ENCODE measurements at regions not wholly inside any gene's neighbourhood (a gene's known extent, or its start where the extent isn't known, plus 50 kb on each side); places are given as distances from the start of the nearest gene placed in this dataset.

GRCh38 chrX:39616098-39616729 is 481.5 kb downstream of the BCOR start:
- Histone ChIP-seq H3K27ac (ENCODE audit: extremely low read depth, low read depth, low read length) (no peak overlapping the region), H3K27me3 (ENCODE audit: control insufficient read depth in 2 of 2, insufficient read depth in 2 of 2, low read length in 2 of 2) (no peaks in the 10 kb centered on the region), H2AFZ (ENCODE audit: low read depth, low read length) (no peak overlapping the region), H3K9me3 (replicated peaks; ENCODE audit: control insufficient read depth, insufficient read depth, low read depth, low read length) (no peaks in the 10 kb centered on the region), H3K36me3 (ENCODE audit: control insufficient read depth, insufficient read depth, low read length) (no peaks in the 10 kb centered on the region), H3K4me2 (ENCODE audit: insufficient read depth, low read length) (0 out of 2 replicates have a peak overlapping the region, but pooled peaks have one; percentile 11), H4K20me1 (replicated peaks; ENCODE audit: control insufficient read depth, insufficient read depth, low read length) (no peaks in the 10 kb centered on the region), H3K4me3 (no peak overlapping the region), H3K4me1 (replicated peaks in 1 of 2; ENCODE audit: control insufficient read depth in 2 of 2, insufficient read depth in 2 of 2, low read length in 2 of 2) (peaks cover 6 to 19% of the 10 kb centered on the region in 2 experiments), H3K9me1 (ENCODE audit: control insufficient read depth, insufficient read depth, low read length) (no peaks in the 10 kb centered on the region), H3K9ac (ENCODE audit: insufficient read depth in 1 of 2, low read depth in 2 of 2, low read length in 2 of 2) (no peak overlapping the region), H3K79me2 (ENCODE audit: control insufficient read depth, insufficient read depth, low read length) (no peaks in the 10 kb centered on the region)
- POLR2A ChIA-PET, result interaction anchor here (0.6 kb wide), 1 partner anchor 228 kb away, joined by 5 read pairs; no protein-coding TSS in a partner anchor
- ATAC-seq (peak; percentile 26; the same call in 1 of the 3 replicates), DNase-seq (ENCODE audit: extremely low read depth in 1 of 4, low spot score in 3 of 4) (peak in 1 of 4 experiments; percentile 22), FAIRE-seq (peak; percentile 70)
- no TSS peak for BruUV-seq (replicated peaks)
- 10% methylated on average over 3 of the region's 5 CpGs for WGBS (ENCODE audit: insufficient coverage, low coverage, missing lambda C conversion rate)
- in situ Hi-C loops (cut with MboI) (no loop called here), intact Hi-C loops (cut with micrococcal nuclease) (no loop called here)
- CTCF ChIA-PET (ENCODE audit: low intra/inter-chr PET ratio), result no interaction called here
- TF ChIP-seq EP300 (IDR thresholded peaks at IDR 0.05; ENCODE audit: low read length), result peak; percentile 45
- TF ChIP-seq, protein P1, sequence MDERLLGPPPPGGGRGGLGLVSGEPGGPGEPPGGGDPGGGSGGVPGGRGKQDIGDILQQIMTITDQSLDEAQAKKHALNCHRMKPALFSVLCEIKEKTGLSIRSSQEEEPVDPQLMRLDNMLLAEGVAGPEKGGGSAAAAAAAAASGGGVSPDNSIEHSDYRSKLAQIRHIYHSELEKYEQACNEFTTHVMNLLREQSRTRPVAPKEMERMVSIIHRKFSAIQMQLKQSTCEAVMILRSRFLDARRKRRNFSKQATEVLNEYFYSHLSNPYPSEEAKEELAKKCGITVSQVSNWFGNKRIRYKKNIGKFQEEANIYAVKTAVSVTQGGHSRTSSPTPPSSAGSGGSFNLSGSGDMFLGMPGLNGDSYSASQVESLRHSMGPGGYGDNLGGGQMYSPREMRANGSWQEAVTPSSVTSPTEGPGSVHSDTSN (CRISPR knock-in tag; IDR thresholded peaks at IDR 0.05; ENCODE audit: low read depth), result no peak
- TF ChIP-seq, protein P1 (tag; conservative IDR thresholded peaks at IDR 0.05; ENCODE audit: low read depth), result 0 out of 2 replicates have a peak, but pooled peaks have one; percentile 17
- TF ChIP-seq CBX2 (IDR thresholded peaks at IDR 0.05; ENCODE audit: insufficient read depth, low read length, poor library complexity, severe bottlenecking), result no peak
- TF ChIP-seq GATAD2B (IDR thresholded peaks at IDR 0.05; ENCODE audit: borderline replicate concordance), result no peak
- TF ChIP-seq CBFA2T2 (conservative IDR thresholded peaks at IDR 0.05), result peak; percentile 68
- TF ChIP-seq MAX (CRISPR knock-in tag; IDR thresholded peaks at IDR 0.05), result no peak
- TF ChIP-seq, protein P2, sequence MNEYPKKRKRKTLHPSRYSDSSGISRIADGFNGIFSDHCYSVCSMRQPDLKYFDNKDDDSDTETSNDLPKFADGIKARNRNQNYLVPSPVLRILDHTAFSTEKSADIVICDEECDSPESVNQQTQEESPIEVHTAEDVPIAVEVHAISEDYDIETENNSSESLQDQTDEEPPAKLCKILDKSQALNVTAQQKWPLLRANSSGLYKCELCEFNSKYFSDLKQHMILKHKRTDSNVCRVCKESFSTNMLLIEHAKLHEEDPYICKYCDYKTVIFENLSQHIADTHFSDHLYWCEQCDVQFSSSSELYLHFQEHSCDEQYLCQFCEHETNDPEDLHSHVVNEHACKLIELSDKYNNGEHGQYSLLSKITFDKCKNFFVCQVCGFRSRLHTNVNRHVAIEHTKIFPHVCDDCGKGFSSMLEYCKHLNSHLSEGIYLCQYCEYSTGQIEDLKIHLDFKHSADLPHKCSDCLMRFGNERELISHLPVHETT (CRISPR knock-in tag; conservative IDR thresholded peaks at IDR 0.05 in 1 of 2, IDR thresholded peaks at IDR 0.05 in 1 of 2), result peak in 1 of 2 experiments; percentile 32; a peak in 1 of 4 replicates
- peak; percentile 73 for TF ChIP-seq MEIS2 (IDR thresholded peaks at IDR 0.05; ENCODE audit: partially characterized antibody)
- TF ChIP-seq HIVEP1 (CRISPR knock-in tag; IDR thresholded peaks at IDR 0.05), result no peak
- peak; percentile 62; the same call in 1 of the 2 replicates for TF ChIP-seq SMARCE1 (IDR thresholded peaks at IDR 0.05)
- TF ChIP-seq ZNF134 (CRISPR knock-in tag; conservative IDR thresholded peaks at IDR 0.05), result no peak
- TF ChIP-seq BHLHE40 (IDR thresholded peaks at IDR 0.05; ENCODE audit: low read length), result peak; percentile 36; the same call in 1 of the 2 replicates
- TF ChIP-seq RCOR1 (IDR thresholded peaks at IDR 0.05; ENCODE audit: borderline replicate concordance in 1 of 2, low read depth in 2 of 2, low read length in 2 of 2), result peak in 1 of 2 experiments; percentile 77; a peak in 2 of 4 replicates
- TF ChIP-seq ZEB2 (IDR thresholded peaks at IDR 0.05), result peak; percentile 31; the same call in 1 of the 2 replicates
- no peak for TF ChIP-seq MBD2 (IDR thresholded peaks at IDR 0.05; ENCODE audit: borderline replicate concordance, low read depth)
- peak; percentile 79 to 90 for TF ChIP-seq FOXA3 (CRISPR knock-in tag; conservative IDR thresholded peaks at IDR 0.05 in 1 of 2, IDR thresholded peaks at IDR 0.05 in 1 of 2)
- TF ChIP-seq MTA2 (IDR thresholded peaks at IDR 0.05; ENCODE audit: low read depth), result peak; percentile 22; the same call in 1 of the 2 replicates
